OCI-LY7 (cell line): ENCODE measurements at regions not wholly inside any gene's neighbourhood (a gene's known extent, or its start where the extent isn't known, plus 50 kb on each side); places are given as distances from the start of the nearest gene placed in this dataset.

Experiments used
- BruUV-seq: library from RNA; stranded (reverse); fragments of 400-500 nt; replicated peaks from 2 replicates; lab custom pipeline; 2021; lab: Mats Ljungman, UMichigan
- CTCF ChIA-PET: fragments of 300-600 bp; sonication (Branson Sonifier 250); formaldehyde crosslinking; loops from one replicate; lab custom pipeline; 2022; ENCODE audit warnings: antibody characterized with exemption; ENCODE audit not compliant: unreplicated experiment; lab: Charles Lee
- POLR2A ChIA-PET: fragments of 300-600 bp; sonication (Branson Sonifier 250); formaldehyde crosslinking; loops from one replicate; lab custom pipeline; 2022; ENCODE audit warnings: antibody characterized with exemption; lab: Charles Lee
- DNase-seq: peaks from one replicate; pipeline ENCODE4 v3.0.0-alpha.2; 2015; ENCODE audit warnings: low spot score
- H2AFZ ChIP-seq: fragments of 200-600 bp; sonication (generic), shearing (Covaris generic); 2 replicates; pipeline ENCODE4 v1.6.1; 2014; ENCODE audit warnings: mild to moderate bottlenecking, antibody characterized with exemption, low read length, moderate library complexity
- H3K27ac ChIP-seq: fragments of 200-600 bp; sonication (generic); 2 replicates; pipeline ENCODE4 v1.5.1; 2014; ENCODE audit warnings: mixed run types, low read depth, mild to moderate bottlenecking, moderate library complexity, low read length, inconsistent platforms; ENCODE audit not compliant: poor library complexity, severe bottlenecking
- H3K36me3 ChIP-seq: fragments of 200-600 bp; sonication (generic); 2 replicates; pipeline ENCODE4 v1.6.1; 2014; ENCODE audit warnings: mild to moderate bottlenecking, antibody characterized with exemption, low read length, moderate library complexity, mixed read lengths; ENCODE audit not compliant: insufficient read depth
- H3K4me1 ChIP-seq: fragments of 200-600 bp; sonication (generic); 2 replicates; pipeline ENCODE4 v1.5.1; 2014; ENCODE audit warnings: mild to moderate bottlenecking, low read length; ENCODE audit not compliant: insufficient read depth, poor library complexity, severe bottlenecking
- H3K4me2 ChIP-seq: fragments of 200-600 bp; sonication (generic); 2 replicates; pipeline ENCODE4 v1.6.1; 2014; ENCODE audit warnings: mild to moderate bottlenecking, low read length
- H3K4me3 ChIP-seq: fragments of 200-600 bp; sonication (generic); 2 replicates; pipeline ENCODE4 v1.5.1; 2014; ENCODE audit warnings: mild to moderate bottlenecking, low read depth, low read length; ENCODE audit not compliant: poor library complexity, severe bottlenecking
- H3K79me2 ChIP-seq: fragments of 200-600 bp; sonication (generic); 2 replicates; pipeline ENCODE4 v1.6.1; 2016; ENCODE audit warnings: low read depth, mild to moderate bottlenecking, low read length, moderate library complexity, mixed read lengths; ENCODE audit not compliant: insufficient read depth
- H3K9me2 ChIP-seq: fragments of 200-600 bp; sonication (generic); 2 replicates; pipeline ENCODE4 v1.6.1; 2016; ENCODE audit warnings: mild to moderate bottlenecking, low read length, mixed read lengths; ENCODE audit not compliant: insufficient read depth
- H3K9me3 ChIP-seq: fragments of 200-600 bp; sonication (generic); 2 replicates; pipeline ENCODE4 v1.6.1; 2014; ENCODE audit warnings: mild to moderate bottlenecking, mixed run types, low read length, mixed read lengths
- H4K20me1 ChIP-seq: fragments of 200-600 bp; sonication (generic); 2 replicates; pipeline ENCODE4 v1.6.1; 2014; ENCODE audit warnings: mild to moderate bottlenecking, antibody characterized with exemption, low read length, moderate library complexity, mixed read lengths; ENCODE audit not compliant: insufficient read depth
- EZH2phosphoT487 ChIP-seq: fragments of 200-600 bp; sonication (generic); IDR thresholded peaks from 2 replicates; pipeline ENCODE4 v1.6.1; 2018; ENCODE audit warnings: low read depth, borderline replicate concordance, mild to moderate bottlenecking, mixed run types, antibody characterized with exemption, low read length, moderate library complexity, mixed read lengths
- intact Hi-C: fragments of 100-400 bp; cut with micrococcal nuclease; formaldehyde crosslinking; loops from one replicate; pipeline ENCODE4 v1.10.0; 2022; ENCODE audit not compliant: unreplicated experiment
- TF ChIP-seq, protein P1 (sequence below): fragments of 200-600 bp; sonication (generic); conservative IDR thresholded peaks from 2 replicates; pipeline ENCODE4 v1.5.1; 2014; ENCODE audit warnings: mild to moderate bottlenecking, antibody characterized with exemption, low read length, moderate library complexity, mixed read lengths

DNA sequence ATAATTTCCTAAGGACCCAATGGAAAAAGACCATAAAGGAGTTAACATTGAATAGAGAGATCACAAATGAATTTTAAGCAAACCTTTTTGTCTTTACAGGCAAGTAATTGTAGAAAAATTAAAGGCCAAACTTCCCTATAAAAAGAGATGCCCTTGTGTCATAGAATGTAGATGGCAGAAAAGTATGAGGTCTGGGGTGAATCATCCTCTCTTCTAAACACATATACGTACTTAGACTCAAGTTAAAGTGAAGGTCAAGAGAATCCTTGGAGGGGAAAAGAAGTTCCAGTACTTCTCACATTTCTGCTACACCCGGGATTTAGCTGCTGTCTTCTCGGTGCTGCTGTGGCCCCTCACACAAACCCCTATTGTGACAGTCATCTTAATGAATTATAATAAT lies 116.2 kb upstream of the ARID2 start:
- no peak overlapping the region for H3K4me2 ChIP-seq
- H2AFZ ChIP-seq, result no peak overlapping the region
- H3K79me2 ChIP-seq, result no peaks in the 10 kb centered on the region
- ChIA-PET POLR2A (no interaction called here), CTCF (no interaction called here)
- H3K36me3 ChIP-seq, result no peaks in the 10 kb centered on the region
- intact Hi-C loops, result no loop called here
- H4K20me1 ChIP-seq, result no peaks in the 10 kb centered on the region
- DNase-seq, result no peak
- no peak overlapping the region for H3K27ac ChIP-seq
- no peaks in the 10 kb centered on the region for H3K9me3 ChIP-seq
- no peak overlapping the region for H3K4me3 ChIP-seq
- TF ChIP-seq, protein P1, sequence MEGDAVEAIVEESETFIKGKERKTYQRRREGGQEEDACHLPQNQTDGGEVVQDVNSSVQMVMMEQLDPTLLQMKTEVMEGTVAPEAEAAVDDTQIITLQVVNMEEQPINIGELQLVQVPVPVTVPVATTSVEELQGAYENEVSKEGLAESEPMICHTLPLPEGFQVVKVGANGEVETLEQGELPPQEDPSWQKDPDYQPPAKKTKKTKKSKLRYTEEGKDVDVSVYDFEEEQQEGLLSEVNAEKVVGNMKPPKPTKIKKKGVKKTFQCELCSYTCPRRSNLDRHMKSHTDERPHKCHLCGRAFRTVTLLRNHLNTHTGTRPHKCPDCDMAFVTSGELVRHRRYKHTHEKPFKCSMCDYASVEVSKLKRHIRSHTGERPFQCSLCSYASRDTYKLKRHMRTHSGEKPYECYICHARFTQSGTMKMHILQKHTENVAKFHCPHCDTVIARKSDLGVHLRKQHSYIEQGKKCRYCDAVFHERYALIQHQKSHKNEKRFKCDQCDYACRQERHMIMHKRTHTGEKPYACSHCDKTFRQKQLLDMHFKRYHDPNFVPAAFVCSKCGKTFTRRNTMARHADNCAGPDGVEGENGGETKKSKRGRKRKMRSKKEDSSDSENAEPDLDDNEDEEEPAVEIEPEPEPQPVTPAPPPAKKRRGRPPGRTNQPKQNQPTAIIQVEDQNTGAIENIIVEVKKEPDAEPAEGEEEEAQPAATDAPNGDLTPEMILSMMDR, result no peak
- no peak for TF ChIP-seq EZH2phosphoT487
- no peaks in the 10 kb centered on the region for H3K4me1 ChIP-seq
- BruUV-seq, result no TSS peak
- no peaks in the 10 kb centered on the region for H3K9me2 ChIP-seq

DNA sequence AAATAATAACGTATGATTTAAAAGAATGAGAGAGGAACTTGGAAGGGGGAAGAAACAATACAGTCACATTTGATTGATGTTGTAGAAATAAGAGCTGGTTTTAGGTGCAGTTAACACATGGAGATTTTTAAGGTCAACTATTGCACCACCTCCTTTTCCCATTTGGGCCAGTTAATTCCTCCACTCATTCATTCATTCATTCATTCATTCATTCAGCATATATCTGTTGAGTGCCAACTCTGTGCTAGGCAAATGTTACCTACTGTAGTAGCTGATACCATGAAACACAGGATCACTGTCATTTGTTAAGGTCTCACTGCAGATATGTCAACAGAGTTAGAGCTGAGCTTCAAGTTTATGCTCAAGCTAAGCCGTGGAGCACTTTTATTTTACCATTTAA lies 115.7 kb upstream of the ARID2 start:
- intact Hi-C loops, result no loop called here
- POLR2A ChIA-PET, result no interaction called here
- H3K4me3 ChIP-seq, result no peak overlapping the region
- no peaks in the 10 kb centered on the region for H4K20me1 ChIP-seq
- no peaks in the 10 kb centered on the region for H3K79me2 ChIP-seq
- no peak for DNase-seq
- H3K27ac ChIP-seq, result no peak overlapping the region
- H2AFZ ChIP-seq, result no peak overlapping the region
- TF ChIP-seq EZH2phosphoT487, result no peak
- TF ChIP-seq, protein P1, result no peak
- H3K9me2 ChIP-seq, result no peaks in the 10 kb centered on the region
- H3K9me3 ChIP-seq, result no peaks in the 10 kb centered on the region
- no peak overlapping the region for H3K4me2 ChIP-seq
- no peaks in the 10 kb centered on the region for H3K36me3 ChIP-seq
- BruUV-seq, result no TSS peak
- no peaks in the 10 kb centered on the region for H3K4me1 ChIP-seq
- CTCF ChIA-PET, result no interaction called here

DNA sequence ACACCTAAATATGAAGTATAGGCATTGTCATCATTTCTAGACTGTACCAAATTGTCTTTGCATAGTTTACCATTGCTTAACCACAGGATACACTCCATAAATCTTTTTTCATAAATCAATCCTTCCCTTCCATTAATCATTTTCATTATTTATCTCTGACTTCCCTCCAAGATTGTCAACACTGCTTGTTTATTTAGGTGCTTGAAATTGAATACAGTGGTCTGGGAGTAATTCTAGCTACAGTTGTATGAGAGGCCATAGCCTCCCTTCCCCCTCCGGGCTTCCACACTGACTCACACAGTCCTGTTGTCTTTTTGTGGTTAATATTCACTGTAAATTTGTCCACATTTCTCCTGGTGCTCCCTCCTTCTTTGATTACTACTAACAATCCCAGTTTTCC lies 114.2 kb upstream of the ARID2 start:
- no peak for TF ChIP-seq EZH2phosphoT487
- TF ChIP-seq, protein P1, result no peak
- intact Hi-C loops, result loop anchor here (5.0 kb wide), 1 partner anchor 57 kb away; no protein-coding TSS in a partner anchor
- Histone ChIP-seq H3K4me1 (no peaks in the 10 kb centered on the region), H3K9me2 (no peaks in the 10 kb centered on the region), H3K4me2 (no peak overlapping the region), H3K9me3 (no peaks in the 10 kb centered on the region), H3K4me3 (no peak overlapping the region), H2AFZ (no peak overlapping the region), H3K36me3 (no peaks in the 10 kb centered on the region), H3K79me2 (no peaks in the 10 kb centered on the region), H4K20me1 (no peaks in the 10 kb centered on the region), H3K27ac (no peak overlapping the region)
- BruUV-seq, result no TSS peak
- no peak for DNase-seq
- CTCF ChIA-PET, result no interaction called here
- POLR2A ChIA-PET, result interaction anchor here (0.6 to 0.7 kb wide), 3 partner anchors 10 to 137 kb away, joined by 3 read pairs; no protein-coding TSS in a partner anchor
